GM19043 (cell line): ENCODE measurements at regions not wholly inside any gene's neighbourhood (a gene's known extent, or its start where the extent isn't known, plus 50 kb on each side); places are given as distances from the start of the nearest gene placed in this dataset.

Experiments
- ATAC-seq: cut with Tn5 transposase; IDR thresholded peaks from one replicate; pipeline ENCODE4 v1.9.1; 2021; ENCODE audit warnings: low read depth; ENCODE audit not compliant: unreplicated experiment

GRCh38 chr14:89013698-89014568, 189.5 kb downstream of the TTC8 start:
- ATAC-seq: no peak

- no peak for ATAC-seq
Observed at GRCh38 chr14:89014569-89014850, 190.1 kb downstream of the TTC8 start.

- ATAC-seq: no peak
Observed at GRCh38 chr14:89015016-89015415, 190.6 kb downstream of the TTC8 start.

- no peak for ATAC-seq
Observed at GRCh38 chr14:89017417-89017816, 193.0 kb downstream of the TTC8 start.

GRCh38 chr14:89022274-89022673, 197.8 kb downstream of the TTC8 start:
- no peak for ATAC-seq

- no peak for ATAC-seq
Observed at GRCh38 chr14:89024691-89025090, 200.2 kb downstream of the TTC8 start.

GRCh38 chr14:89025561-89026236, 201.2 kb downstream of the TTC8 start:
- ATAC-seq: no peak

GRCh38 chr14:89027097-89027740, 202.8 kb downstream of the TTC8 start:
- ATAC-seq: peak; percentile 80

GRCh38 chr14:89028462-89029134, 204.1 kb downstream of the TTC8 start:
- ATAC-seq: no peak

- no peak for ATAC-seq
Observed at GRCh38 chr14:89029961-89030694, 205.7 kb downstream of the TTC8 start.

- ATAC-seq: no peak
Observed at GRCh38 chr14:89030921-89031320, 206.5 kb downstream of the TTC8 start.

- no peak for ATAC-seq
Observed at GRCh38 chr14:89032086-89032649, 207.7 kb downstream of the TTC8 start.

- ATAC-seq: no peak
Observed at GRCh38 chr14:89033756-89034155, 209.3 kb downstream of the TTC8 start.

GRCh38 chr14:89036371-89036770, 211.9 kb downstream of the TTC8 start:
- ATAC-seq: no peak

- no peak for ATAC-seq
Observed at GRCh38 chr14:89037065-89037464, 212.6 kb downstream of the TTC8 start.

- no peak for ATAC-seq
Observed at GRCh38 chr14:89040080-89040459, 215.6 kb downstream of the TTC8 start.

- ATAC-seq: peak; percentile 76
Observed at GRCh38 chr14:89040460-89041256, 216.2 kb downstream of the TTC8 start.

GRCh38 chr14:89041257-89041582, 216.8 kb downstream of the TTC8 start:
- ATAC-seq: no peak

- no peak for ATAC-seq
Observed at GRCh38 chr14:89042021-89042420, 217.6 kb downstream of the TTC8 start.

GRCh38 chr14:89053303-89053702, 228.9 kb downstream of the TTC8 start:
- ATAC-seq: no peak
